Tibial nerve (tissue), 4 donors: ENCODE measurements at regions not wholly inside any gene's neighbourhood (a gene's known extent, or its start where the extent isn't known, plus 50 kb on each side); places are given as distances from the start of the nearest gene placed in this dataset.

Experiments used
- DNase-seq, 2 donors: peaks; one replicate each; pipeline ENCODE4 v3.0.0-alpha.2; 2019; ENCODE audit warnings: low spot score in 2 of 2
- H3K27ac ChIP-seq, 4 donors: fragments of 200-600 bp; sonication (generic) in 3 of 4; one replicate each; pipeline ENCODE4 v1.5.1; 2017 to 2019; ENCODE audit warnings: mild to moderate bottlenecking in 1 of 4
- H3K27me3 ChIP-seq, 2 donors: fragments of 200-600 bp; sonication (generic) in 1 of 2; one replicate each; pipeline versions ENCODE4 v1.5.1 to v1.6.0; 2017 to 2019
- H3K36me3 ChIP-seq, 3 donors: fragments of 200-600 bp; sonication (generic); one replicate each; pipeline ENCODE4 v1.5.1; 2018 to 2019
- H3K4me1 ChIP-seq, 4 donors: fragments of 200-600 bp; sonication (generic) in 3 of 4; one replicate each; pipeline ENCODE4 v1.5.1; 2017 to 2019
- H3K4me3 ChIP-seq, 4 donors: fragments of 200-600 bp; sonication (generic) in 3 of 4; one replicate each; pipeline ENCODE4 v1.5.1; 2017 to 2019; ENCODE audit warnings: mild to moderate bottlenecking in 1 of 4, moderate library complexity in 1 of 4
- H3K9me3 ChIP-seq, 4 donors: fragments of 200-600 bp; sonication (generic) in 3 of 4; one replicate each; pipeline ENCODE4 v1.5.1; 2017 to 2019
- CTCF ChIP-seq, 5 experiments: fragments of 200-600 bp in 3 of 5; fragments of 450-650 bp in 2 of 5; sonication (generic) in 3 of 5; IDR thresholded peaks; one replicate each; pipeline ENCODE4 v1.5.1; 2016 to 2019; ENCODE audit warnings: antibody characterized with exemption in 5 of 5, mild to moderate bottlenecking in 3 of 5, moderate library complexity in 2 of 5
- EP300 ChIP-seq, 2 donors: sonication (generic); formaldehyde crosslinking; IDR thresholded peaks; one replicate each; pipeline ENCODE4 v1.6.1; 2017; ENCODE audit warnings: antibody characterized with exemption in 2 of 2, mild to moderate bottlenecking in 1 of 2
- POLR2A ChIP-seq, 2 donors: fragments of 450-650 bp; IDR thresholded peaks; one replicate each; pipeline ENCODE4 v1.6.1; 2017; ENCODE audit warnings: antibody characterized with exemption in 2 of 2, mild to moderate bottlenecking in 2 of 2, moderate library complexity in 2 of 2
- whole genome bisulfite sequencing, 2 donors: methylation state at CpG; one replicate each; pipeline ENCODE4 v1.1.5; 2018; 5-methylcytosine and 5-hydroxymethylcytosine counted together

- no peak for DNase-seq
- Histone ChIP-seq H3K27ac (no peak overlapping the region), H3K4me3 (no peak overlapping the region), H3K36me3 (no peaks in the 10 kb centered on the region), H3K27me3 (no peaks in the 10 kb centered on the region), H3K9me3 (no peaks in the 10 kb centered on the region), H3K4me1 (peaks cover 0 to 8% (median 0%) of the 10 kb centered on the region in 4 donors)
- TF ChIP-seq CTCF (IDR thresholded peaks at IDR 0.05) (no peak), EP300 (IDR thresholded peaks at IDR 0.05) (no peak), POLR2A (IDR thresholded peaks at IDR 0.05) (no peak)
Observed at GRCh38 chr7:89401099-89401498, 605.6 kb upstream of the TEX47 start.

GRCh38 chr7:89401690-89402089 lies 606.2 kb upstream of the TEX47 start:
- DNase-seq: no peak
- no peak overlapping the region for H3K4me3 ChIP-seq
- TF ChIP-seq POLR2A (IDR thresholded peaks at IDR 0.05): no peak
- no peak for TF ChIP-seq CTCF (IDR thresholded peaks at IDR 0.05)
- TF ChIP-seq EP300 (IDR thresholded peaks at IDR 0.05): no peak
- no peaks in the 10 kb centered on the region for H3K9me3 ChIP-seq
- 46 to 54% methylated on average over 4 of the region's 4 CpGs for WGBS, 2 donors
- no peaks in the 10 kb centered on the region for H3K36me3 ChIP-seq
- H3K27me3 ChIP-seq: no peaks in the 10 kb centered on the region
- H3K27ac ChIP-seq: no peak overlapping the region
- peaks cover 0 to 8% (median 0%) of the 10 kb centered on the region in 4 donors for H3K4me1 ChIP-seq

- no peaks in the 10 kb centered on the region for H3K27me3 ChIP-seq
- no peak for DNase-seq
Observed at GRCh38 chr7:89451911-89452310, 656.4 kb upstream of the TEX47 start.

GRCh38 chr7:89456556-89456955 lies 661.0 kb upstream of the TEX47 start:
- TF ChIP-seq POLR2A (IDR thresholded peaks at IDR 0.05): no peak
- TF ChIP-seq CTCF (IDR thresholded peaks at IDR 0.05): no peak
- no peak for TF ChIP-seq EP300 (IDR thresholded peaks at IDR 0.05)
- Histone ChIP-seq H3K27me3 (no peaks in the 10 kb centered on the region), H3K4me1 (no peaks in the 10 kb centered on the region), H3K9me3 (no peaks in the 10 kb centered on the region), H3K27ac (no peak overlapping the region), H3K36me3 (no peaks in the 10 kb centered on the region), H3K4me3 (no peak overlapping the region)
- WGBS, 2 donors: 85 to 86% methylated on average over 1 of the region's 1 CpG
- DNase-seq: no peak

More at GRCh38 chr7:89451911-89452310, 656.4 kb upstream of the TEX47 start:
- no peaks in the 10 kb centered on the region for H3K4me1 ChIP-seq
- H3K4me3 ChIP-seq: no peak overlapping the region
- TF ChIP-seq CTCF (IDR thresholded peaks at IDR 0.05) (no peak), POLR2A (IDR thresholded peaks at IDR 0.05) (no peak), EP300 (IDR thresholded peaks at IDR 0.05) (no peak)
- no peak overlapping the region for H3K27ac ChIP-seq
- H3K9me3 ChIP-seq: no peaks in the 10 kb centered on the region
- no peaks in the 10 kb centered on the region for H3K36me3 ChIP-seq

- Histone ChIP-seq H3K4me1 (no peaks in the 10 kb centered on the region), H3K36me3 (no peaks in the 10 kb centered on the region), H3K4me3 (no peak overlapping the region), H3K27me3 (no peaks in the 10 kb centered on the region), H3K9me3 (no peaks in the 10 kb centered on the region), H3K27ac (no peak overlapping the region)
- WGBS, 2 donors: 55 to 59% methylated on average over 3 of the region's 3 CpGs
- TF ChIP-seq POLR2A (IDR thresholded peaks at IDR 0.05): no peak
- TF ChIP-seq EP300 (IDR thresholded peaks at IDR 0.05): no peak
- TF ChIP-seq CTCF (IDR thresholded peaks at IDR 0.05): no peak
- DNase-seq: no peak
Observed at GRCh38 chr7:89458114-89458513, 662.6 kb upstream of the TEX47 start.
